ENCODE measurements at regions not wholly inside any gene's neighbourhood (a gene's known extent, or its start where the extent isn't known, plus 50 kb on each side); places are given as distances from the start of the nearest gene placed in this dataset.
A peak's percentile ranks its signal among the peaks of the same experiment; 100 is the strongest.

DNA sequence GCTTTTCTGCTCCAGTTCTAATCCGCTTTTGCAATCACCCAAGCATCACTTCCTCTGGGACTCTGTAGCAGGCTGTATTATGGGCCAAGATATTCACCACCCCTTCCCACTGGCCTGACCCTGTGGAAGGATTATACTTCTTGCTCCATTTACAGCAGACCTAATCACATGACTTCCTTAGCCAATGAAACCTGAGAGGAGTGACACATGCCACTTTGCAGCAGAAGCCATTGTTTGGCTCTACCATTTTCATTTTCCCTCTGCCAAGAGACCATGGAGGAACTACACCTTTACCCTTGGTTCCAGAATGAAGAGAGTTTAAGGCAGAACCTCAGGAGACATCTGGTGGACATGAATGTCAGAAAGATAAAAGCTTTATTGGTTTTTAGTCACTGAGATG lies 134.9 kb upstream of the HSD17B12 start:
- no peaks in the 10 kb centered on the region for H3K9me3 ChIP-seq
- H3K4me1 ChIP-seq: no peaks in the 10 kb centered on the region
- no peak overlapping the region for H3K27ac ChIP-seq
- H3K36me3 ChIP-seq: no peaks in the 10 kb centered on the region
- intact Hi-C loops (cut with DNase I): no loop called here
- H3K4me3 ChIP-seq: no peak overlapping the region
- H3K27me3 ChIP-seq: no peaks in the 10 kb centered on the region
- TF ChIP-seq, protein P1, sequence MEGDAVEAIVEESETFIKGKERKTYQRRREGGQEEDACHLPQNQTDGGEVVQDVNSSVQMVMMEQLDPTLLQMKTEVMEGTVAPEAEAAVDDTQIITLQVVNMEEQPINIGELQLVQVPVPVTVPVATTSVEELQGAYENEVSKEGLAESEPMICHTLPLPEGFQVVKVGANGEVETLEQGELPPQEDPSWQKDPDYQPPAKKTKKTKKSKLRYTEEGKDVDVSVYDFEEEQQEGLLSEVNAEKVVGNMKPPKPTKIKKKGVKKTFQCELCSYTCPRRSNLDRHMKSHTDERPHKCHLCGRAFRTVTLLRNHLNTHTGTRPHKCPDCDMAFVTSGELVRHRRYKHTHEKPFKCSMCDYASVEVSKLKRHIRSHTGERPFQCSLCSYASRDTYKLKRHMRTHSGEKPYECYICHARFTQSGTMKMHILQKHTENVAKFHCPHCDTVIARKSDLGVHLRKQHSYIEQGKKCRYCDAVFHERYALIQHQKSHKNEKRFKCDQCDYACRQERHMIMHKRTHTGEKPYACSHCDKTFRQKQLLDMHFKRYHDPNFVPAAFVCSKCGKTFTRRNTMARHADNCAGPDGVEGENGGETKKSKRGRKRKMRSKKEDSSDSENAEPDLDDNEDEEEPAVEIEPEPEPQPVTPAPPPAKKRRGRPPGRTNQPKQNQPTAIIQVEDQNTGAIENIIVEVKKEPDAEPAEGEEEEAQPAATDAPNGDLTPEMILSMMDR (IDR thresholded peaks at IDR 0.05): no peak
- DNase-seq (ENCODE audit: low spot score in 2 of 2): no peak

GRCh38 chr11:43546561-43547429 lies 133.7 kb upstream of the HSD17B12 start:
- H3K36me3 ChIP-seq: no peaks in the 10 kb centered on the region
- H3K27ac ChIP-seq: no peak overlapping the region
- no peaks in the 10 kb centered on the region for H3K4me1 ChIP-seq
- DNase-seq (ENCODE audit: low spot score in 2 of 2): no peak
- no peaks in the 10 kb centered on the region for H3K9me3 ChIP-seq
- intact Hi-C loops (cut with DNase I): no loop called here
- TF ChIP-seq, protein P1 (IDR thresholded peaks at IDR 0.05): no peak
- no peaks in the 10 kb centered on the region for H3K27me3 ChIP-seq
- H3K4me3 ChIP-seq: peak overlapping the region; percentile 33 to 45

DNA sequence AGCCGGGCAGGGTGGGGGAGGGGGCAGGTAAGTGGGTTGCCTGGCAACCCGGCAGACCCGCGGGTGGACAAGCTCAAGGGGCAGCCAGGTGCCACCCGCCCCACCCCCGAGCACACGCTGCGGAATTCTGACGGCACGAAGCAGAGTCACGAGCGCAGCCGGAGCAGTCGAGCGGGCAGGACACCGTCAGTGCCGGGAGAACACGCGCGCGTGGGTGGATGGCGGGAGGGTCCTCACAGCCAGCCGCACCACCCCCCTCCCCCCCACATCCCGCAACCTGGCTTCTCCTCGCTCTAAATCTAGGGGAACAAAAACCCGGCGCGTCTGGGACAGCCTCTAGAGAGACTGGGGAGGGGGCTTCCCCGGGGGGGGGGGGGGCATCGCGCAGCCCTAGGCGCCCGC lies 133.1 kb upstream of the HSD17B12 start:
- TF ChIP-seq, protein P1 (IDR thresholded peaks at IDR 0.05): no peak
- Histone ChIP-seq H3K36me3 (no peaks in the 10 kb centered on the region), H3K9me3 (no peaks in the 10 kb centered on the region), H3K27me3 (no peaks in the 10 kb centered on the region), H3K4me3 (peak overlapping the region; percentile 33 to 45), H3K27ac (no peak overlapping the region), H3K4me1 (no peaks in the 10 kb centered on the region)
- intact Hi-C loops (cut with DNase I): no loop called here
- DNase-seq (ENCODE audit: low spot score in 2 of 2): no peak

DNA sequence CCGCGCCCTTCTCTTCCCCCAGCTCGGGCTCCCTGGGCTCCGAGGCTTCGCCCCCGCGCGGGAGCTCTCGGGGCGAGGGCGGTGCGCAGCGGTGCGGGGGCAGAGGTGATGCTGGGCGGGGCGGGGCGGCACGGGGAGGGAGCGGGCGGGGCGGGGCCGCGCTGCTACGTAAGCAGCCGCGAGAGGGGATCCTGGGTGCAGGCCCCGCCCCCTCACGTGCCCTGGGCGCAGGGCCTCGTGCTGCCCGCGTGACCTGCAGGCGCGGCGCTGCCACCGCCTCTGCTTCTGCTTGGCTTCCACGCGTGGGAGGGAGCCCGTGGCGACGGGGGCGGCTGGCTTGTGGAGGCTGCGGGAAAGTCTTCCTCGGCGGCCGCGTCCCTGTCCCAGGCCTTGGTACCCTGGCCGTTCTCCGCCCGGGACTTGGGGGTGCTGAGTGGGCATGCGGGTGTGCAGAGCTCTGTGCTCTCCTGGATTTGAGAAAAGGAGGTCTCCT lies 132.6 kb upstream of the HSD17B12 start:
- Histone ChIP-seq H3K27me3 (no peaks in the 10 kb centered on the region), H3K4me1 (no peaks in the 10 kb centered on the region), H3K36me3 (no peaks in the 10 kb centered on the region), H3K27ac (no peak overlapping the region), H3K9me3 (no peaks in the 10 kb centered on the region), H3K4me3 (peak overlapping the region; percentile 33 to 45)
- intact Hi-C loops (cut with DNase I): no loop called here
- no peak for DNase-seq (ENCODE audit: low spot score in 2 of 2)
- TF ChIP-seq, protein P1 (IDR thresholded peaks at IDR 0.05): no peak

GRCh38 chr11:43548916-43549315 lies 131.6 kb upstream of the HSD17B12 start:
- Histone ChIP-seq H3K27ac (no peak overlapping the region), H3K9me3 (no peaks in the 10 kb centered on the region), H3K4me1 (no peaks in the 10 kb centered on the region), H3K4me3 (no peak overlapping the region), H3K36me3 (no peaks in the 10 kb centered on the region), H3K27me3 (no peaks in the 10 kb centered on the region)
- TF ChIP-seq, protein P1 (IDR thresholded peaks at IDR 0.05): no peak
- DNase-seq (ENCODE audit: low spot score in 2 of 2): no peak
- intact Hi-C loops (cut with DNase I): no loop called here

Data from ascending aorta (tissue), 2 donors.